Activated naive CD4-positive, alpha-beta T cell treated with anti-CD3 and anti-CD28 coated beads, Interleukin-2, amount 50 U/mL, for 72 hours (primary cell): ENCODE measurements at regions not wholly inside any gene's neighbourhood (a gene's known extent, or its start where the extent isn't known, plus 50 kb on each side); places are given as distances from the start of the nearest gene placed in this dataset.

Source experiments
- ATAC-seq, 2 donors: fragments of 150-1000 bp; cut with Tn5 transposase; 2 replicates each; pipeline ENCODE4 v1.10.0; 2021; ENCODE audit warnings: mild to moderate bottlenecking in 2 of 2, moderate library complexity in 2 of 2
- DNase-seq, 2 donors: peaks; one replicate each; pipeline ENCODE4 v3.0.0; 2021 to 2022; ENCODE audit warnings: low spot score in 2 of 2
- H3K27ac Mint-ChIP-seq, 2 donors: one replicate each; pipeline ENCODE4 v1.8.0; 2022; ENCODE audit warnings: mild to moderate bottlenecking in 2 of 2, mixed read lengths in 2 of 2
- H3K36me3 Mint-ChIP-seq, 2 donors: one replicate each; pipeline ENCODE4 v1.8.0; 2022; ENCODE audit warnings: mixed read lengths in 2 of 2
- H3K9me3 Mint-ChIP-seq, 2 donors: one replicate each; pipeline ENCODE4 v1.8.0; 2022; ENCODE audit warnings: mixed read lengths in 2 of 2

GRCh38 chr9:134536931-134537330 is 104.7 kb upstream of the COL5A1 start:
- ATAC-seq (no peak), DNase-seq (no peak)
- Mint-ChIP-seq H3K9me3 (peaks cover 0 to 2% of the 10 kb centered on the region in 2 donors), H3K36me3 (no peaks in the 10 kb centered on the region), H3K27ac (no peak overlapping the region)

- Mint-ChIP-seq H3K36me3 (no peaks in the 10 kb centered on the region), H3K27ac (no peak overlapping the region), H3K9me3 (no peaks in the 10 kb centered on the region)
- no peak for ATAC-seq
- no peak for DNase-seq
Observed at GRCh38 chr9:134537951-134538641, 103.5 kb upstream of the COL5A1 start.

- no peaks in the 10 kb centered on the region for H3K9me3 Mint-ChIP-seq
- ATAC-seq = no peak
- no peaks in the 10 kb centered on the region for H3K36me3 Mint-ChIP-seq
- no peak overlapping the region for H3K27ac Mint-ChIP-seq
- no peak for DNase-seq
Observed at GRCh38 chr9:134538856-134539566, 102.6 kb upstream of the COL5A1 start.

GRCh38 chr9:134539586-134540194 is 101.9 kb upstream of the COL5A1 start:
- H3K27ac Mint-ChIP-seq = no peak overlapping the region
- H3K36me3 Mint-ChIP-seq = no peaks in the 10 kb centered on the region
- ATAC-seq (no peak), DNase-seq (no peak)
- no peaks in the 10 kb centered on the region for H3K9me3 Mint-ChIP-seq

GRCh38 chr9:134540276-134541096 is 101.1 kb upstream of the COL5A1 start:
- ATAC-seq (no peak), DNase-seq (no peak)
- Mint-ChIP-seq H3K9me3 (no peaks in the 10 kb centered on the region), H3K36me3 (no peaks in the 10 kb centered on the region), H3K27ac (no peak overlapping the region)

GRCh38 chr9:134541097-134541747 is 100.4 kb upstream of the COL5A1 start:
- no peaks in the 10 kb centered on the region for H3K36me3 Mint-ChIP-seq
- H3K9me3 Mint-ChIP-seq = no peaks in the 10 kb centered on the region
- H3K27ac Mint-ChIP-seq = no peak overlapping the region
- ATAC-seq (no peak), DNase-seq (no peak)

- Mint-ChIP-seq H3K9me3 (no peaks in the 10 kb centered on the region), H3K27ac (no peak overlapping the region), H3K36me3 (no peaks in the 10 kb centered on the region)
- DNase-seq = no peak
- no peak for ATAC-seq
Observed at GRCh38 chr9:134544388-134545214, 97.0 kb upstream of the COL5A1 start.

- DNase-seq (no peak), ATAC-seq (no peak)
- Mint-ChIP-seq H3K27ac (no peak overlapping the region), H3K9me3 (no peaks in the 10 kb centered on the region), H3K36me3 (no peaks in the 10 kb centered on the region)
Observed at GRCh38 chr9:134545215-134545542, 96.4 kb upstream of the COL5A1 start.

- ATAC-seq (no peak), DNase-seq (no peak)
- peaks cover 0 to 4% of the 10 kb centered on the region in 2 donors for H3K36me3 Mint-ChIP-seq
- H3K27ac Mint-ChIP-seq = no peak overlapping the region
- no peaks in the 10 kb centered on the region for H3K9me3 Mint-ChIP-seq
Observed at GRCh38 chr9:134545543-134546245, 95.9 kb upstream of the COL5A1 start.

GRCh38 chr9:134546246-134546731 is 95.3 kb upstream of the COL5A1 start:
- peaks cover 0 to 8% of the 10 kb centered on the region in 2 donors for H3K36me3 Mint-ChIP-seq
- ATAC-seq (no peak), DNase-seq (no peak)
- H3K9me3 Mint-ChIP-seq = no peaks in the 10 kb centered on the region
- no peak overlapping the region for H3K27ac Mint-ChIP-seq

- H3K9me3 Mint-ChIP-seq = no peaks in the 10 kb centered on the region
- DNase-seq = no peak
- H3K27ac Mint-ChIP-seq = no peak overlapping the region
- ATAC-seq = no peak
- H3K36me3 Mint-ChIP-seq = peaks cover 0 to 8% of the 10 kb centered on the region in 2 donors
Observed at GRCh38 chr9:134546746-134547145, 94.9 kb upstream of the COL5A1 start.

- peaks cover 0 to 8% of the 10 kb centered on the region in 2 donors for H3K36me3 Mint-ChIP-seq
- H3K9me3 Mint-ChIP-seq = no peaks in the 10 kb centered on the region
- no peak overlapping the region for H3K27ac Mint-ChIP-seq
- DNase-seq (no peak), ATAC-seq (no peak)
Observed at GRCh38 chr9:134547161-134548100, 94.2 kb upstream of the COL5A1 start.

- no peak for ATAC-seq
- no peaks in the 10 kb centered on the region for H3K9me3 Mint-ChIP-seq
- peaks cover 0 to 8% of the 10 kb centered on the region in 2 donors for H3K36me3 Mint-ChIP-seq
- DNase-seq = no peak
- no peak overlapping the region for H3K27ac Mint-ChIP-seq
Observed at GRCh38 chr9:134548185-134548584, 93.4 kb upstream of the COL5A1 start.

GRCh38 chr9:134548618-134549017 is 93.0 kb upstream of the COL5A1 start:
- H3K9me3 Mint-ChIP-seq = no peaks in the 10 kb centered on the region
- DNase-seq = no peak
- no peak overlapping the region for H3K27ac Mint-ChIP-seq
- peaks cover 0 to 8% of the 10 kb centered on the region in 2 donors for H3K36me3 Mint-ChIP-seq
- ATAC-seq = no peak
